ENCODE measurements at regions not wholly inside any gene's neighbourhood (a gene's known extent, or its start where the extent isn't known, plus 50 kb on each side); places are given as distances from the start of the nearest gene placed in this dataset.

DNA sequence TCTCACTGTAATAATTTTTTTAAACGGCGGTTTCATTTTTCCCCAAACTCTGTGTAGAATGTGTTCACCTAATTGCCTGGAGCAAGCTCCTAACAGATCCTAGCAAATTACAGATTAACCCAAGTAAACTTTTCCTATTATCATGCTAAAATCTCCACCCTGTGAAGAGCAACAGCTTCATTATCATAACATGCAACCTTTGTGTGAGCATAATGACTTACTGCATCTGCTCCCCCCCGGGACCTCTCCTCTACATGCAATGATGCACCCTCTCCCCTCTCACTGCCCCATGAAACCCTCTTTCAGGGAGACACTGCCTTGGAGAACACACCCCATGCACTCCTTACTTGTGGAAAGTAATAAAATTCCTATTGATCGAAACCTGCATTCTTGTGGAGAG, 717.0 kb upstream of the TMPRSS15 start:
- TF ChIP-seq CTCF (IDR thresholded peaks at IDR 0.05), result no peak
- no peak for TF ChIP-seq POLR2A (IDR thresholded peaks at IDR 0.05)
- no peak for TF ChIP-seq EP300 (IDR thresholded peaks at IDR 0.05; ENCODE audit: low read depth)
